ENCODE measurements at regions not wholly inside any gene's neighbourhood (a gene's known extent, or its start where the extent isn't known, plus 50 kb on each side); places are given as distances from the start of the nearest gene placed in this dataset.

DNA sequence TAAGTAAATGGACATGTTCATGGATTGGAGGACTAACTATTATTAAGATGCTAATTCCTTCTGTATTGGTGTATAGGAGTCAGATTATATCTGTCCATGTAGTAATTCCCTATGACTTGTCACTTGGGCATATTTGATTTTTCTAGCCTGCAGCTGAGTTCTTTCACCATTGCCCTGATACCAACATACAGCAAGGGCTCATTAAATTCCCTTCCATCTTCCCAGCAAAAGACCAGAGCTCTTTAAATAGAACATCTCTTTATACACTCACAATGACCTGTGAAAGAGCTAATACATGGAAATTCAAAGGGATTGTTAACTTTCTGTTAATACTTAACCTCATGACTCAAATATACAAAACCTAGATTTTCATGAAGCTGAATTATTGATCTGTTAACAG, 492.3 kb upstream of the VRK2 start:
- TF ChIP-seq EZH2 (IDR thresholded peaks at IDR 0.05; ENCODE audit: insufficient read depth, poor library complexity, severe bottlenecking) (no peak), EZH2phosphoT487 (IDR thresholded peaks at IDR 0.05; ENCODE audit: insufficient read depth, low read depth) (no peak)

Measured in GM23248 (cell line).